Ectodermal cell (in vitro differentiated cells): ENCODE measurements at regions not wholly inside any gene's neighbourhood (a gene's known extent, or its start where the extent isn't known, plus 50 kb on each side); places are given as distances from the start of the nearest gene placed in this dataset.

Experiments
- H3K27ac ChIP-seq: 2 replicates; pipeline ENCODE4 v1.7.0; 2013; ENCODE audit warnings: mild to moderate bottlenecking, low read depth, low read length; ENCODE audit not compliant: insufficient read depth, poor library complexity, severe bottlenecking
- H3K27me3 ChIP-seq: 2 replicates; pipeline ENCODE4 v1.7.0; 2013; ENCODE audit warnings: mild to moderate bottlenecking, low read length; ENCODE audit not compliant: insufficient read depth, control insufficient read depth, poor library complexity, severe bottlenecking
- H3K36me3 ChIP-seq: one replicate; pipeline ENCODE4 v1.7.0; 2013; ENCODE audit warnings: low read length; ENCODE audit not compliant: control insufficient read depth, insufficient read depth
- H3K4me1 ChIP-seq: one replicate; pipeline ENCODE4 v1.7.0; 2013; ENCODE audit warnings: low read length; ENCODE audit not compliant: control insufficient read depth, insufficient read depth
- H3K4me3 ChIP-seq: 2 replicates; pipeline ENCODE4 v1.7.0; 2013; ENCODE audit warnings: low read depth, low read length, control low read depth; ENCODE audit not compliant: insufficient read depth
- H3K9me3 ChIP-seq: 2 replicates; pipeline ENCODE4 v1.7.0; 2013; ENCODE audit warnings: mild to moderate bottlenecking, low read length, moderate library complexity; ENCODE audit not compliant: control insufficient read depth
- WGBS, 2 experiments: methylation state at CpG; one replicate each; pipeline ENCODE4 v1.1.7; 2013; ENCODE audit warnings: missing lambda C conversion rate in 2 of 2; 5-methylcytosine and 5-hydroxymethylcytosine counted together

DNA sequence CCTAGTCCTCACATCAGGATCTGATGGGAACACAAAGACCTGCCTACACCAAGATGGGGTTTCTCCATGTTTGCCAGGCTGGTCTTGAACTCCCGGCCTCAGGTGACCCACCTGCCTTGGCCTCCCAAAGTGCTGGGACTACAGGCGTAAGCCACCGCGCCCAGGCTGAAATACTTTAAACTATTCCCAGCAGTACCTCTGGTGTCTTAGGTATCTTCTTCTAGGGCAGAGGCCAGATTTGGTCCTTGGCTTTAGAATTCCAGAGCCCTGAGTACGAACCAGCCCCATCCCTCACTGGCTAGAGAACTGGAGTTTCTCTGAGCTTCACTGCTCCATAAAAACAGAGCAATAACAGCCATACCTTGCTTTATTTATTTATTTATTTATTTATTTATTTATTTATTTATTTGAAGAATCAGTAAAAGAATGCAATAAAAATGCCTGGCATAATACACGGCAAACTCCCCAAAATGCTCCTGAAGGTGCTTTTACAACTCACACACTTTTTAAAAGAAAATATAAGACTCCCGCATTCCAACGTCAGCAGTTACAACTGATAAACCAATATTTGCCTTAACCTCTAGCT lies 312.1 kb downstream of the TFAP2C start:
- Histone ChIP-seq H3K27me3 (peaks cover 6% of the 10 kb centered on the region), H3K9me3 (no peaks in the 10 kb centered on the region), H3K4me3 (no peak overlapping the region), H3K4me1 (no peaks in the 10 kb centered on the region), H3K36me3 (no peaks in the 10 kb centered on the region), H3K27ac (no peak overlapping the region)
- 89 to 90% methylated on average over 8 of the region's 8 CpGs for WGBS, 2 experiments

GRCh38 chr20:56943946-56944945 lies 315.1 kb downstream of the TFAP2C start:
- Histone ChIP-seq H3K36me3 (no peaks in the 10 kb centered on the region), H3K27me3 (peaks cover 6% of the 10 kb centered on the region), H3K27ac (no peak overlapping the region), H3K9me3 (no peaks in the 10 kb centered on the region), H3K4me1 (no peaks in the 10 kb centered on the region), H3K4me3 (no peak overlapping the region)
- WGBS, 2 experiments, result 88 to 89% methylated on average over 17 of the region's 17 CpGs

DNA sequence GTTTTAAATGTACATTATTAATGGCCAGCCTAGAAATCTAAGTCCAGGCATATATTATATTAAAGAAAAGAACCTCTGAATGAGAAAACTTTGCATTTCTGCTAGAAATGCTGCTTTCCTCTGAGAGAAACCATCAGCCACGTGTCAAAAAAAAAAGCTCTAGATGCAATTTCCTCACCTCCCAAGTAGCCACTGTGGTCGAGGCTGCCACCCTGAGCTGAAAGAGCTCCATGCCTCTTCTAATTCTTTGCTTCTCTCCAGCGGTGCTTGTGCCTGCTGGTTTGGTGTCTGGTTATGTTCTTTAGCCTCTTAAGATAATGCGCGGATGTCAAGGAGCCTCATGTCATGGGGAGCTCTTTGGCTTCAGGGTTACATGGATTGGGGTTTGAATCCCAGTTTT lies 316.0 kb downstream of the TFAP2C start:
- H3K27ac ChIP-seq, result no peak overlapping the region
- no peaks in the 10 kb centered on the region for H3K36me3 ChIP-seq
- no peaks in the 10 kb centered on the region for H3K4me1 ChIP-seq
- H3K9me3 ChIP-seq, result no peaks in the 10 kb centered on the region
- peaks cover 6% of the 10 kb centered on the region for H3K27me3 ChIP-seq
- no peak overlapping the region for H3K4me3 ChIP-seq
- 71 to 73% methylated on average over 5 of the region's 5 CpGs for WGBS, 2 experiments

DNA sequence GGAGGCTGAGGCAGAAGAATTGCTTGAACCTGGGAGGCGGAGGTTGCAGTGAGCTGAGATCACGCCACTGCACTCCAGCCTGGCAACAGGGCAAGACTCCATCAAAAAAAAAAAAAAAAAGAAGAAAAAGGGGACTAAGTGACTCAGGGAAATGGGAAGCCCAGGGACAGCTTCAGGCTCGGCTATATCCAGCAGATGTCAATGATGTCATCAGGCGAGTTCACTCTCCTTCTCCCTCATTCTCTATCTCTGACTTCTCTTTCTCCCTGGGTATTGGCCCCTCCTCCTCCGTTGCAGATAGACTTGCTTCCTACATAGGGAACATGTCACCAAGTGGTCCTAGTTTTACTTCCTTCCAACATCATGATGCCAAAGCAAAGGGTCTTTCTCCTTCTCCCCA lies 316.8 kb downstream of the TFAP2C start:
- Histone ChIP-seq H3K27me3 (no peaks in the 10 kb centered on the region), H3K27ac (no peak overlapping the region), H3K9me3 (no peaks in the 10 kb centered on the region), H3K36me3 (no peaks in the 10 kb centered on the region), H3K4me1 (no peaks in the 10 kb centered on the region), H3K4me3 (no peak overlapping the region)
- 93 to 94% methylated on average over 5 of the region's 5 CpGs for WGBS, 2 experiments

DNA sequence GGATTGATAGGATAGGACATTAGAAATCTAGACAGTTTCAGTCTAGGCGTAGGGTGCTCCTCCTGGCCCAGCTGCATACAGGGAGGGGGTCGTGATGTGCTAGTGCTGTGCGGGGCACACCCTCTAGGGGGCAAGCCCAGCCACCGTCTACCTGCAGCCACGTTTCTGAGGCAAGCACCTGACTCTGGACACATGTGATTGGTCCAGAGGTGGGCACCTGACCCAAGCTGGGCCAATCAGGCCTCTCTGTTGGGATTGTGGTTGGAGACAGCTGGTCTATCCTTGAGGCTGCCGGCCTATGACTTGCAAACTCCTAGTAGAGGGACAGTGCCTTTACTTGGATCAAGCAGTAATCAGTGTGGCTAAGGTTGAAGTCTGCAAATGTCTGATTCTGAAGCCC lies 317.1 kb downstream of the BMP7 start:
- Histone ChIP-seq H3K4me3 (no peak overlapping the region), H3K9me3 (no peaks in the 10 kb centered on the region), H3K36me3 (no peaks in the 10 kb centered on the region), H3K27ac (no peak overlapping the region), H3K27me3 (peaks cover 4% of the 10 kb centered on the region), H3K4me1 (no peaks in the 10 kb centered on the region)
- 83 to 87% methylated on average over 6 of the region's 6 CpGs for WGBS, 2 experiments

GRCh38 chr20:56952258-56953047 lies 314.0 kb downstream of the BMP7 start:
- Histone ChIP-seq H3K27me3 (peaks cover 4% of the 10 kb centered on the region), H3K27ac (no peak overlapping the region), H3K9me3 (no peaks in the 10 kb centered on the region), H3K36me3 (no peaks in the 10 kb centered on the region), H3K4me1 (peaks cover 4% of the 10 kb centered on the region), H3K4me3 (no peak overlapping the region)
- WGBS, 2 experiments, result 87 to 88% methylated on average over 19 of the region's 19 CpGs

DNA sequence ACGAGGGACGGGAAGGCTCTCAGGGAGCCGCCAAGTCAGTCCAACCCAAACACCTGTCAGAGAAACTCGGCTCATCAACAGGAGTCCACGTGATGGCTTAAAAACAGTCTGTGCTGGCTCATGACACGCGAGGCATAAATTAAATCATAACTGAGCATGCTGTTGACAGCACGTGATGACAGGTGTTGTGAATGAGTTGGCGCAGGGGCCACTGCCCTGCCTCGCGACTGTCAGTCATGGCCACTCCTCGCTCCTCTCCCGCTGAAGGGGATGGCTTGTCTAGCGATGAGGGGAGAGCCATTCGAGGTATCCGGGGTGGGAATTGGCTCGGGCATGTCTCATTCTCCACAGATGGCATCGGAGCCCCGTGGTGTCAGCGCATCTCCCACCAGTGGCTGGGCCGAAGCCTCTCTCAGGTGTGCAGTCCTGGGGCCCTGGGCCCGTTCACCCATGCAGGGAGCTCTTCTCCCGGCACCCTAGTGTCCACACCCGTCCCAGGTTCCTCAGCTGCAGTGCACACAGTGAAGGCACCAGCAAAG lies 313.3 kb downstream of the BMP7 start:
- peaks cover 11% of the 10 kb centered on the region for H3K4me1 ChIP-seq

GRCh38 chr20:56954797-56955196 lies 311.6 kb downstream of the BMP7 start:
- 87 to 88% methylated on average over 15 of the region's 15 CpGs for WGBS, 2 experiments
- Histone ChIP-seq H3K36me3 (no peaks in the 10 kb centered on the region), H3K27ac (no peak overlapping the region), H3K27me3 (peaks cover 4% of the 10 kb centered on the region), H3K4me3 (no peak overlapping the region), H3K4me1 (peaks cover 23% of the 10 kb centered on the region), H3K9me3 (no peaks in the 10 kb centered on the region)

More for the DNA sequence above, 313.3 kb downstream of the BMP7 start:
- 94 to 95% methylated on average over 24 of the region's 24 CpGs for WGBS, 2 experiments
- H3K9me3 ChIP-seq, result no peaks in the 10 kb centered on the region
- H3K4me3 ChIP-seq, result no peak overlapping the region
- H3K27ac ChIP-seq, result no peak overlapping the region
- peaks cover 4% of the 10 kb centered on the region for H3K27me3 ChIP-seq
- H3K36me3 ChIP-seq, result no peaks in the 10 kb centered on the region

DNA sequence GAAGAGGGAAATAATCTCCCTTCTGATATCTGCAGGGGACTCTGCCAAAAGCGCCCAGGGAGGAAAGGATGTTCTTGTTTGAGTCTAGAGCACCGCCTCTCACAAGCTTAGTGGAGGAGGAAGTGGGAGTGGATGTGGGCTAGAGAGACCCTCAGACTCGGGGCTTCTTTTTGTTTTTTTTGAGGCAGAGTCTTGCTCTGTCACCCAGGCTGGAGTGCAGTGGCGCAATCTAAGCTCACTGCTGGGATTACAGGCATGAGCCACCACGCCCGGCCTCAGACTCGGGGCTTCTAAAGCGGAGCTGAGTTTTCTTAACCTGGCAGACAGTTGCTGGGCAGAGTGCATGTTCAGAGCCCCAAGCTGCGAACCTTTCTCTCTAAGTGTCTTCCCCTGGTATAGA lies 310.8 kb downstream of the BMP7 start:
- H3K4me1 ChIP-seq, result peaks cover 29% of the 10 kb centered on the region
- H3K27me3 ChIP-seq, result peaks cover 4% of the 10 kb centered on the region
- H3K4me3 ChIP-seq, result no peak overlapping the region
- H3K27ac ChIP-seq, result no peak overlapping the region
- no peaks in the 10 kb centered on the region for H3K9me3 ChIP-seq
- 71 to 73% methylated on average over 9 of the region's 9 CpGs for WGBS, 2 experiments
- no peaks in the 10 kb centered on the region for H3K36me3 ChIP-seq
